Astrocyte (in vitro differentiated cells and primary cell): ENCODE measurements at regions not wholly inside any gene's neighbourhood (a gene's known extent, or its start where the extent isn't known, plus 50 kb on each side); places are given as distances from the start of the nearest gene placed in this dataset.

Source experiments
- DNase-seq: peaks from one replicate; pipeline ENCODE4 v3.0.0-alpha.2; 2010; ENCODE audit warnings: low read depth
- FAIRE-seq: peaks from 2 replicates; lab custom pipeline; 2011; peaks lifted over from hg19 to GRCh38; lab: Jason Lieb, UNC
- H2AFZ ChIP-seq: 2 replicates; pipeline ENCODE4 v1.6.0; 2012; ENCODE audit warnings: low read depth, low read length, inconsistent platforms
- H3K27ac ChIP-seq: 2 replicates; pipeline ENCODE4 v1.5.1; 2011; ENCODE audit warnings: low read depth, low read length, inconsistent platforms
- H3K27me3 ChIP-seq: 2 replicates; pipeline ENCODE4 v1.6.0; 2011; ENCODE audit warnings: low read length, inconsistent platforms; ENCODE audit not compliant: insufficient read depth
- H3K36me3 ChIP-seq: 2 replicates; pipeline ENCODE4 v1.5.1; 2011; ENCODE audit warnings: low read length, inconsistent platforms; ENCODE audit not compliant: insufficient read depth
- H3K4me1 ChIP-seq: 2 replicates; pipeline ENCODE4 v1.5.1; 2011; ENCODE audit warnings: low read length, inconsistent platforms; ENCODE audit not compliant: insufficient read depth
- H3K4me2 ChIP-seq: 2 replicates; pipeline ENCODE4 v1.6.0; 2012; ENCODE audit warnings: low read length, inconsistent platforms
- H3K4me3 ChIP-seq: 2 replicates; pipeline ENCODE4 v1.5.1; 2011; ENCODE audit warnings: low read depth, mild to moderate bottlenecking, low read length, inconsistent platforms; ENCODE audit not compliant: insufficient read depth
- H3K79me2 ChIP-seq: 2 replicates; pipeline ENCODE4 v1.6.0; 2012; ENCODE audit warnings: mild to moderate bottlenecking, low read length, inconsistent platforms; ENCODE audit not compliant: insufficient read depth
- H3K9ac ChIP-seq: 2 replicates; pipeline ENCODE4 v1.6.0; 2012; ENCODE audit warnings: mild to moderate bottlenecking, low read length, inconsistent platforms
- H3K9me3 ChIP-seq: 2 replicates; pipeline ENCODE4 v1.5.1; 2012; ENCODE audit warnings: low read depth, mild to moderate bottlenecking, low read length, inconsistent platforms; ENCODE audit not compliant: insufficient read depth
- H4K20me1 ChIP-seq: 2 replicates; pipeline ENCODE4 v1.6.0; 2012; ENCODE audit warnings: low read length, inconsistent platforms; ENCODE audit not compliant: insufficient read depth
- H3K27ac Mint-ChIP-seq: one replicate; pipeline ENCODE4 v1.8.0; 2021; ENCODE audit warnings: mild to moderate bottlenecking, mixed read lengths; ENCODE audit not compliant: unreplicated experiment
- H3K27me3 Mint-ChIP-seq: one replicate; pipeline ENCODE4 v1.8.0; 2021; ENCODE audit warnings: low read depth, mixed read lengths; ENCODE audit not compliant: unreplicated experiment
- H3K36me3 Mint-ChIP-seq: one replicate; pipeline ENCODE4 v1.8.0; 2021; ENCODE audit warnings: low read depth, mixed read lengths; ENCODE audit not compliant: unreplicated experiment
- H3K4me1 Mint-ChIP-seq: one replicate; pipeline ENCODE4 v1.8.0; 2021; ENCODE audit warnings: low read depth, mixed read lengths; ENCODE audit not compliant: unreplicated experiment
- H3K4me3 Mint-ChIP-seq: one replicate; pipeline ENCODE4 v1.8.0; 2021; ENCODE audit warnings: mild to moderate bottlenecking, moderate library complexity, mixed read lengths; ENCODE audit not compliant: unreplicated experiment
- H3K9me3 Mint-ChIP-seq: one replicate; pipeline ENCODE4 v1.8.0; 2021; ENCODE audit warnings: mild to moderate bottlenecking, mixed read lengths; ENCODE audit not compliant: unreplicated experiment
- EZH2 ChIP-seq: IDR thresholded peaks from 2 replicates; pipeline ENCODE4 v1.6.1; 2012; ENCODE audit warnings: mild to moderate bottlenecking, low read length, inconsistent platforms; ENCODE audit not compliant: insufficient read depth
- TF ChIP-seq, protein P1 (sequence below): IDR thresholded peaks from 2 replicates; pipeline ENCODE4 v1.5.1; 2011; ENCODE audit warnings: low read depth, mild to moderate bottlenecking, inconsistent platforms, low read length, moderate library complexity; ENCODE audit not compliant: insufficient read depth

DNA sequence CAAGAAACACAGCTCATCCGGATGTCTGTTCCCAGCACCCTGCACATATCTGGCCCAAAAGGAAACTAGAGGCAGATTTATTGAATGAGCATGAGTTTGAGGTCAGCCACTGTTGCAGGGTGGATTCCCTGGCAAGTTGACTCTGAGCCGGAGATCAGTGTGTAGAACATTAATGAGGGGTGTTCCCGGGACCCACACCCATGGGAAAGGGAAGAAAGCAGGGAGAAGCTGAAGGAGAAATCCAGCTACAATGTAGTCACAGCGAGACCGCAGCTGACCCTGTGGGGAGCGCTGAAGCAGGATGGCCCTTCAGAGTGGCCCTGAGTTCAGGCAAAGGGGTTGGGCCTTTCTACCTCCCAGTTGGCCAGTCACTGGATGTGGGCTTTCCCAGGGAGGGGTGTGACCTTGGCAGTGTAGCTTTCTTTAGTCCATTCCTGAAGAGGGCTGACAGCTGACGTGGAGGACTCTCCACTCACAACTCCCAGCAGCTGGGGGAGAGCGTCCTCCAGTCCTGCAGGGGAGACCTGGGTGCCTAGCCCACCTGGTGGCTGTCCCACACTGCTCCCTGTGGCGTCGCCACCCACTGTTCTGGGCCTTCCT is 324.2 kb upstream of the ZMIZ1 start:
- no peak overlapping the region for H3K27ac Mint-ChIP-seq

DNA sequence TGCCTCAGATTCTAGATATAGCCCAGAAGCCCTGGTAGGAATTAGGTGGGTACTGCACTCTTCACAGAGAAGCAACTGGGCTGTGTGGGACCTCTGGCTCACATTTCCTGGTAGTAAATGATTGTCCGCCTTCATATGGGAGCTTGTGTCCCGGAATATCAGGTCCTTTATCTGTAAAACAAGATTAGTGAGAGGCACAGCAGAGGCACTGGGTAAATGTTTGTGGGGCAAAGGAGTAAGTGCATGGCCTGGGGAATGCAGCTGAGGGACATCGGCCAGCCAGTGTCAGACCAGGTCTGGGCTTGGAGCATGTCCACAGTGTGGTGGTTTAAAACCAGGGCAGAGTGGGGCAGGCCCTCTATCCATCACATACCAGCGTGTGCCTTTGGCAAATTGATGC is 323.3 kb upstream of the ZMIZ1 start:
- FAIRE-seq: no peak
- Histone ChIP-seq H3K4me2 (no peak overlapping the region), H3K4me1 (peaks cover 10% of the 10 kb centered on the region), H3K9me3 (no peaks in the 10 kb centered on the region), H3K9ac (no peak overlapping the region), H3K79me2 (no peaks in the 10 kb centered on the region), H2AFZ (no peak overlapping the region), H4K20me1 (no peaks in the 10 kb centered on the region), H3K4me3 (no peak overlapping the region), H3K27ac (no peak overlapping the region), H3K36me3 (no peaks in the 10 kb centered on the region), H3K27me3 (peaks cover 19% of the 10 kb centered on the region)
- Mint-ChIP-seq H3K27ac (no peak overlapping the region), H3K4me3 (no peak overlapping the region), H3K9me3 (peaks cover 5% of the 10 kb centered on the region), H3K36me3 (no peaks in the 10 kb centered on the region), H3K4me1 (peaks cover 18% of the 10 kb centered on the region), H3K27me3 (peaks cover 48% of the 10 kb centered on the region)
- DNase-seq: no peak
- TF ChIP-seq, protein P1, sequence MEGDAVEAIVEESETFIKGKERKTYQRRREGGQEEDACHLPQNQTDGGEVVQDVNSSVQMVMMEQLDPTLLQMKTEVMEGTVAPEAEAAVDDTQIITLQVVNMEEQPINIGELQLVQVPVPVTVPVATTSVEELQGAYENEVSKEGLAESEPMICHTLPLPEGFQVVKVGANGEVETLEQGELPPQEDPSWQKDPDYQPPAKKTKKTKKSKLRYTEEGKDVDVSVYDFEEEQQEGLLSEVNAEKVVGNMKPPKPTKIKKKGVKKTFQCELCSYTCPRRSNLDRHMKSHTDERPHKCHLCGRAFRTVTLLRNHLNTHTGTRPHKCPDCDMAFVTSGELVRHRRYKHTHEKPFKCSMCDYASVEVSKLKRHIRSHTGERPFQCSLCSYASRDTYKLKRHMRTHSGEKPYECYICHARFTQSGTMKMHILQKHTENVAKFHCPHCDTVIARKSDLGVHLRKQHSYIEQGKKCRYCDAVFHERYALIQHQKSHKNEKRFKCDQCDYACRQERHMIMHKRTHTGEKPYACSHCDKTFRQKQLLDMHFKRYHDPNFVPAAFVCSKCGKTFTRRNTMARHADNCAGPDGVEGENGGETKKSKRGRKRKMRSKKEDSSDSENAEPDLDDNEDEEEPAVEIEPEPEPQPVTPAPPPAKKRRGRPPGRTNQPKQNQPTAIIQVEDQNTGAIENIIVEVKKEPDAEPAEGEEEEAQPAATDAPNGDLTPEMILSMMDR: no peak
- TF ChIP-seq EZH2: no peak

More for the DNA sequence above, 324.2 kb upstream of the ZMIZ1 start:
- H3K9me3 Mint-ChIP-seq: peaks cover 5% of the 10 kb centered on the region
- Histone ChIP-seq H3K9ac (no peak overlapping the region), H3K27ac (no peak overlapping the region), H3K79me2 (no peaks in the 10 kb centered on the region), H3K4me3 (no peak overlapping the region), H2AFZ (no peak overlapping the region), H4K20me1 (no peaks in the 10 kb centered on the region), H3K4me1 (peaks cover 10% of the 10 kb centered on the region), H3K27me3 (peaks cover 20% of the 10 kb centered on the region), H3K9me3 (no peaks in the 10 kb centered on the region), H3K4me2 (no peak overlapping the region), H3K36me3 (no peaks in the 10 kb centered on the region)
- DNase-seq: no peak
- FAIRE-seq: no peak
- TF ChIP-seq EZH2: no peak
- TF ChIP-seq, protein P1: no peak
- no peaks in the 10 kb centered on the region for H3K36me3 Mint-ChIP-seq
- H3K4me1 Mint-ChIP-seq: peaks cover 15% of the 10 kb centered on the region
- peaks cover 56% of the 10 kb centered on the region for H3K27me3 Mint-ChIP-seq
- H3K4me3 Mint-ChIP-seq: no peak overlapping the region

DNA sequence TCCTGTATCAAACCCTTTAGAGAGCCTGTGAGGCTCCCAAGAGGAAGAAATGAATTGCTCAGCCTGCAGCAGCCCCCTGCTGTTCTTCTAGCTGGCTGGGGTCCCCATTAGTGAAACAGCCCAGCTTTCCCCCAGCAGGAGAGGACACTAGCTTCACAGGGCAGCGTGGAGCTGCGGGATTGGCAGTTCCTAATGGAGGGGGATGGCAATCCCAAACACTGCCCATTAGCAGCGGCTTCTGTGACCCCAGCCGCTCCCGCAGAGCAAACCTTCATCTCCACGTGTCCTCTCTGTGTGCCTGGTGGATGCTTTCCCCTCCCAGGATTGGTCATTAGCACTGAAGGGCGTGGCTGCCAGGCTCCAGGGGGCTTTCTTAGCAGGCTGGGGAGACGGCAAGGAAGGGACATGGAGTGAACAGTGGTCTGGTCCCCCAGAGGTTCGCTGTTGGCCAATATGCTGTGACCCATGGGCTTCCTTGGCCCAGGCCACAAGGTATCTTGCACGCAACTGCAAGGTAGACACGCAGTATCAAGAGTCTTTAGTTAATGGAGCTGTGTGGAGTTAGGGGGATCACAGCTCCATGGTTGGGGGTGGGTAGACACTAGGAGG is 322.5 kb upstream of the ZMIZ1 start:
- no peak overlapping the region for H3K4me3 Mint-ChIP-seq
- TF ChIP-seq EZH2: no peak
- TF ChIP-seq, protein P1: no peak

More for the DNA sequence above, 322.5 kb upstream of the ZMIZ1 start:
- DNase-seq: no peak
- Histone ChIP-seq H3K9ac (no peak overlapping the region), H3K4me3 (no peak overlapping the region), H3K9me3 (no peaks in the 10 kb centered on the region), H3K36me3 (no peaks in the 10 kb centered on the region), H3K27me3 (peaks cover 14% of the 10 kb centered on the region), H3K27ac (no peak overlapping the region), H4K20me1 (no peaks in the 10 kb centered on the region), H3K4me1 (peaks cover 8% of the 10 kb centered on the region), H2AFZ (no peak overlapping the region), H3K79me2 (no peaks in the 10 kb centered on the region), H3K4me2 (no peak overlapping the region)
- Mint-ChIP-seq H3K27me3 (peaks cover 46% of the 10 kb centered on the region), H3K27ac (no peak overlapping the region), H3K9me3 (peaks cover 5% of the 10 kb centered on the region), H3K4me1 (peaks cover 15% of the 10 kb centered on the region), H3K36me3 (no peaks in the 10 kb centered on the region)
- no peak for FAIRE-seq
